22Rv1 (cell line): ENCODE measurements at regions not wholly inside any gene's neighbourhood (a gene's known extent, or its start where the extent isn't known, plus 50 kb on each side); places are given as distances from the start of the nearest gene placed in this dataset.

Source experiments
- CTCF ChIP-seq: fragments of 450-650 bp; IDR thresholded peaks from 2 replicates; pipeline ENCODE4 v1.5.1; 2017; ENCODE audit warnings: mild to moderate bottlenecking
- ZFX ChIP-seq: fragments of 450-650 bp; IDR thresholded peaks from 2 replicates; pipeline ENCODE4 v1.6.1; 2017; ENCODE audit warnings: antibody characterized with exemption, borderline replicate concordance

DNA sequence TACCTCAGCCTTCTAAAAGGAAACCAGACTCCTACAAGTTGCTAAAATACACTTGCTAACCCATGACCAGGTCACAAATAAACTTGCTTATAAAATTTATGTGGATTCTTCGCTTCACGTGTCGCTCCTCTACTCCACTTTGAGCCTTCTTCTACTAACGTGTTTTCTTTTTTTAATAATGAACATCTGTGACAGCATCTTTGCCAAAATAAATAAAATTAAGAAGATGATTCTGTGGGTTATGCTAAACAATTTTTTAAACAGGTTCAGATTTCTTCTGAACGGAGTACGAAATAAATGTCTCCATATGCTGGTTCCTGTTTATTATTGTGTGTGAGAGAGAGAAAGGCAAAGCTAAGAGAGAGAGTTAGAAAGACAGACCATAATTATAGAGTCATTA is 735.8 kb downstream of the LTN1 start:
- no peak for TF ChIP-seq CTCF
- no peak for TF ChIP-seq ZFX
